Lower leg skin (tissue), 4 donors: ENCODE measurements at regions not wholly inside any gene's neighbourhood (a gene's known extent, or its start where the extent isn't known, plus 50 kb on each side); places are given as distances from the start of the nearest gene placed in this dataset.

Experiments
- DNase-seq, 2 donors: peaks; one replicate each; pipeline ENCODE4 v3.0.0-alpha.2; 2019; ENCODE audit warnings: low spot score in 2 of 2
- H3K4me3 ChIP-seq: fragments of 200-600 bp; sonication (generic); 2 replicates; pipeline ENCODE4 v1.5.1; 2017; ENCODE audit warnings: mild to moderate bottlenecking, low read depth; ENCODE audit not compliant: poor library complexity, severe bottlenecking
- POLR2A ChIP-seq, 2 donors: fragments of 450-650 bp; IDR thresholded peaks; one replicate each; pipeline ENCODE4 v1.6.1; 2016 to 2017; ENCODE audit warnings: antibody characterized with exemption in 2 of 2, mild to moderate bottlenecking in 1 of 2, moderate library complexity in 1 of 2
- WGBS, 2 donors: methylation state at CpG; one replicate each; pipeline ENCODE4 v1.1.5; 2018; 5-methylcytosine and 5-hydroxymethylcytosine counted together
- intact Hi-C: fragments of 100-400 bp; cut with DNase I; formaldehyde crosslinking; loops from one replicate; pipeline ENCODE4 v1.15.0; 2023; ENCODE audit warnings: low total_unique reads
- TF ChIP-seq, protein P1 (sequence below), 3 donors: fragments of 450-650 bp; IDR thresholded peaks; one replicate each; pipeline ENCODE4 v1.5.1; 2016; ENCODE audit warnings: antibody characterized with exemption in 3 of 3, mild to moderate bottlenecking in 3 of 3, moderate library complexity in 2 of 3

DNA sequence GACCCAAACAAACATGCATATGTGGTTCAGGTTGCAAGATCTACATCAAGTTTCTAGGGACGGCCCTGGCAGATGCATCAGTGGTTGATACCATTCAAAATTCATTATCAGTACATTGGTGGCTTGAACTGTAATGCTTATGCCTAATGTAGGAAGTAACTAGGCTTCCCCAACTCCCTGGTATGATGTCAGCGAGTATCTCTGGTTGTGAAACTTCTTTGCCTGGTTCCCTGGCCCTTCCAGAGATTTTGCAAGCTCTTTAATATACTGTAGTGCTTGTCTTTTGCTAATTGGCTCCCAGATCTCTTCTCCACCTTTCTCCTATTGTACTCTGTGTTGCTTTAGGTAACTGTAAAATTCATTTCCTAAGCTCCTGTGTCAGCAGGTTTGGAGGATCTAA lies 114.8 kb upstream of the RARB start:
- H3K4me3 ChIP-seq, result no peak overlapping the region
- WGBS, 2 donors, result 90 to 91% methylated on average over 2 of the region's 2 CpGs
- DNase-seq, result no peak
- no peak for TF ChIP-seq POLR2A (IDR thresholded peaks at IDR 0.05)
- TF ChIP-seq, protein P1, sequence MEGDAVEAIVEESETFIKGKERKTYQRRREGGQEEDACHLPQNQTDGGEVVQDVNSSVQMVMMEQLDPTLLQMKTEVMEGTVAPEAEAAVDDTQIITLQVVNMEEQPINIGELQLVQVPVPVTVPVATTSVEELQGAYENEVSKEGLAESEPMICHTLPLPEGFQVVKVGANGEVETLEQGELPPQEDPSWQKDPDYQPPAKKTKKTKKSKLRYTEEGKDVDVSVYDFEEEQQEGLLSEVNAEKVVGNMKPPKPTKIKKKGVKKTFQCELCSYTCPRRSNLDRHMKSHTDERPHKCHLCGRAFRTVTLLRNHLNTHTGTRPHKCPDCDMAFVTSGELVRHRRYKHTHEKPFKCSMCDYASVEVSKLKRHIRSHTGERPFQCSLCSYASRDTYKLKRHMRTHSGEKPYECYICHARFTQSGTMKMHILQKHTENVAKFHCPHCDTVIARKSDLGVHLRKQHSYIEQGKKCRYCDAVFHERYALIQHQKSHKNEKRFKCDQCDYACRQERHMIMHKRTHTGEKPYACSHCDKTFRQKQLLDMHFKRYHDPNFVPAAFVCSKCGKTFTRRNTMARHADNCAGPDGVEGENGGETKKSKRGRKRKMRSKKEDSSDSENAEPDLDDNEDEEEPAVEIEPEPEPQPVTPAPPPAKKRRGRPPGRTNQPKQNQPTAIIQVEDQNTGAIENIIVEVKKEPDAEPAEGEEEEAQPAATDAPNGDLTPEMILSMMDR (IDR thresholded peaks at IDR 0.05), result no peak
- intact Hi-C loops, result no loop called here

DNA sequence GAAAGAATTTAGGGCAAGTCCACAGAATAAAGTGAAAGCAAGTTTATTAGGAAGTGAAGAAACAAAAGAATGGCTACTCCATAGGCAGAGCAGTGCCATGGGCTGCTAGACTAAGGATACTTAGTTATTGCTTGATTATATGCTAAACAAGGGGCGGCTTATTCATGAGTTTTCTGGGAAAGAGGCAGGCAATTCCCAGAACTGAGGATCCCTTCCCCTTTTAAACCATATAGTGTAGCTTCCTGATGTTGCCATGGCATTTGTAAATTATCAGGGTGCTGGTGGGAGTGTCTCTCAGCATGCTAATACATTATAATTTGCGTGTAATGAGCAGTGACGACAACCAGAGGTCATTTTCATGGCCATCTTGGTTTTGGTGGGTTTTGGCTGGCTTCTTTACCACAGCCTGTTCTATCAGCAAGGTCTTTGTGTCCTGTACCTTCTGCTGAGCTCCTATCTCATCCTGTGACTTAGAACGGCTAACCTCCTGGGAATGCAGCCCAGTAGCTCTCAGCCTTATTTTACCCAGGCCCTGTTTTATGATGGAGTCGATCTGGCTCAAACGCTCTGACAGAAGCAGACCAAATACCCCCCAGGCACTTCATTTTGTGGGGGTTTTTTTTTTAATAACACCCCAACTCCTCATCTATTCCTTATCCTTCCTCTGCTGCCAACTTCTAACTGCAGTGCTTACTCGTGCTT lies 103.0 kb upstream of the RARB start:
- TF ChIP-seq, protein P1 (IDR thresholded peaks at IDR 0.05), result no peak
- no peak for TF ChIP-seq POLR2A (IDR thresholded peaks at IDR 0.05)
- DNase-seq, result no peak
- intact Hi-C loops, result no loop called here
- WGBS, 2 donors, result 88 to 94% methylated on average over 7 of the region's 7 CpGs
- H3K4me3 ChIP-seq, result no peak overlapping the region

DNA sequence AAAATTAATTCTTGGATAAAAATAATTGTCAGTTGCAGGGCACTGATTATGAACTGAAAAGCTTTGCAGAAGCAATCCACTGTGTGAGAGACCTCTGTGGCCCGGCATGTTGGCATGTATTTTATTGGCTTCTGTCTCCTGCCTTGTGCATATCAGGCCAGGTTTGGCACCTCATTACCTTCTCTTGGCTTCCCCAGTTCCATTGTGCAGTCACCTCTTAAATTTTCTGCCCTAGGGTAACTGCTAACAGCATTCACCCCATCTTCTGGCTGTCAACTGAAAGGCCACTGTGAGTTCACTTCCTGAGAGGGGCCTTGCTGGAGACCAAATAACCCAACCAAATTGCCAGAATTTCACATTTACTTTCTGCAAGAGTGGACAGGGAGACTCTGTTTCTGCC lies 92.7 kb upstream of the RARB start:
- intact Hi-C loops, result no loop called here
- H3K4me3 ChIP-seq, result no peak overlapping the region
- no peak for TF ChIP-seq POLR2A (IDR thresholded peaks at IDR 0.05)
- TF ChIP-seq, protein P1 (IDR thresholded peaks at IDR 0.05), result no peak
- 63 to 85% methylated on average over 1 of the region's 1 CpG for WGBS, 2 donors
- no peak for DNase-seq

DNA sequence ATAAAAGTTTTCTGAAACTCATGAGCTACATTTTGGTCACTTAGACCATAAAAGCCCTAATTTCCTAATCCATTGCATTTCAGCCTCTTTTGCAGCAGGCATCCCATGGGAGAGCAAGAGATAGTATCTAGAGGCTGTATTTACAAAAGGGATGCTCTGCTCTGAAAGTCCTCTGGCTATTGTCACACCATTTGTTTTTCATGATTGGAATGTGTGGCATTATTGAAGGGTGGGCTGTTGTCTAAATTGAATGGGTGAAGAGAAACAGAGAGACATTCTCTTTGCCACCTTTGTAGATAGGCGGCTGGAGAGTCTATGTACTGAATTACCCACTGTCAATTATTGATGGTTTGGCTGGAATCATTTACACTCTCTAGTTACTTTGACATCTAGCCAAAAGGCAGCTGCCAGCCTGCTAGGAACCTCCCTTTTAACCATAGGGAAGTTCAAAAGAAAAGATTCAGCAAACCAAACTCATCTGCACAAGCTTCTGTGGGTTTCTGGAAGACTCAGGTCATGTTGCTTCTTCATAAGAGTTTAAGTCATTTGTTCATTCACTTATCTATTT lies 89.8 kb upstream of the RARB start:
- DNase-seq, result no peak
- no peak overlapping the region for H3K4me3 ChIP-seq
- intact Hi-C loops, result no loop called here
- TF ChIP-seq POLR2A (IDR thresholded peaks at IDR 0.05), result no peak
- TF ChIP-seq, protein P1 (IDR thresholded peaks at IDR 0.05), result no peak
- 30 to 52% methylated on average over 1 of the region's 1 CpG for WGBS, 2 donors

DNA sequence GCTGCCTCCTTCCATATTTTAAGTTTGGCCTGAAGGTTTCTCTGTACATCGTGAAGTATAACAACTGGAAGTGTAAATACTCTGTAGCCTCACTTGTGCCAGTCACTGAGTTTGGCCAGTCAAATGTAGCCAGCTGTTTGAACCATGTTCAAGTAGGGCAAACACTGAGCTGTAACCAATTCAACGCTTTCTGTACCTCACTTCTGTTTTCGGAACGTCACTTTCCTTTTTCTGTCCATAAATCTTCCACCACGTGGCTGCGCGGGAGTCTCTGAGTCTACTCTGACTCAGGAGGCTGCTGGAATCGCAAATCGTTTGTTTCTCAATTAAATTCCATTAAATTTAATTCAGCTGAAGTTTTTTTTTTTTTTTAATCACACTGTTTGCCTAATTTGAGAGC lies 88.8 kb upstream of the RARB start:
- TF ChIP-seq, protein P1 (IDR thresholded peaks at IDR 0.05), result no peak
- TF ChIP-seq POLR2A (IDR thresholded peaks at IDR 0.05), result no peak
- intact Hi-C loops, result no loop called here
- WGBS, 2 donors, result 83 to 89% methylated on average over 9 of the region's 9 CpGs
- H3K4me3 ChIP-seq, result no peak overlapping the region
- DNase-seq, result no peak

DNA sequence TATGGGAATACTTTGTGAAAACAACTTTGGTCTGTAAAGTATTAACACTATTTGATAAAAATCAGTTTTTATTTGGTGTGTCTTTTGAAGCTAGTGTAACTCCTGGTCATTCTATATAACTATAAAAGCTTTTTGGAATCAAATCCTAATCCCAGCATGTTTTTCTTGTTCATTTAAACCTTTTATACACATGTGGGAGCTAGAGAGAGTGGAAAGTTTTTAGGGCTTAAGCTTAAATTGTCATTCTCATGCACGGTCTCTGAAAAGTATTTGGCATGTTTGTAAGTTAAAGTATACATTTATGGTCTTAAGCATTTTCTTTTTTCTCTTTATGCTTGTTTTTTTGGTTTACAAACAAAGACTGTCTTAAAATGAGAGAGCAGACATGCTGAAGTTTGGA lies 83.4 kb upstream of the RARB start:
- 70 to 71% methylated on average over 1 of the region's 1 CpG for WGBS, 2 donors
- TF ChIP-seq, protein P1 (IDR thresholded peaks at IDR 0.05), result no peak
- no peak for TF ChIP-seq POLR2A (IDR thresholded peaks at IDR 0.05)
- intact Hi-C loops, result no loop called here
- no peak for DNase-seq
- H3K4me3 ChIP-seq, result no peak overlapping the region
